ENCODE measurements at regions not wholly inside any gene's neighbourhood (a gene's known extent, or its start where the extent isn't known, plus 50 kb on each side); places are given as distances from the start of the nearest gene placed in this dataset.

GRCh38 chr1:230569201-230569600, 73.1 kb upstream of the COG2 start (continued):
- no peak for TF ChIP-seq YY1 (IDR thresholded peaks at IDR 0.05)
- no peak for TF ChIP-seq CTCF (IDR thresholded peaks at IDR 0.05; ENCODE audit: low read depth, low read length, missing input control)
- TF ChIP-seq NR2F2 (IDR thresholded peaks at IDR 0.05) = no peak
- no peak for TF ChIP-seq FOXA2 (IDR thresholded peaks at IDR 0.05)

GRCh38 chr1:230568676-230569075, 73.6 kb upstream of the COG2 start:
- H3K4me3 ChIP-seq (ENCODE audit: low read depth in 1 of 3, low read length in 3 of 3) = no peak overlapping the region
- H3K9me3 ChIP-seq (ENCODE audit: control insufficient read depth in 4 of 4, low read length in 3 of 4) = no peaks in the 10 kb centered on the region
- no peaks in the 10 kb centered on the region for H3K4me1 ChIP-seq (ENCODE audit: control insufficient read depth in 4 of 4, insufficient read depth in 4 of 4, low read length in 3 of 4)
- H3K36me3 ChIP-seq (ENCODE audit: control insufficient read depth in 4 of 4, insufficient read depth in 3 of 4, low read depth in 1 of 4, low read length in 3 of 4) = no peaks in the 10 kb centered on the region
- no peak overlapping the region for H3K9ac ChIP-seq (ENCODE audit: low read depth in 1 of 2, low read length in 2 of 2)
- TF ChIP-seq SP1 (IDR thresholded peaks at IDR 0.05) (no peak), GABPA (IDR thresholded peaks at IDR 0.05 in 1 of 2, conservative IDR thresholded peaks at IDR 0.05 in 1 of 2) (no peak), MAX (IDR thresholded peaks at IDR 0.05) (no peak), TAF1 (conservative IDR thresholded peaks at IDR 0.05) (no peak), RAD21 (IDR thresholded peaks at IDR 0.05) (no peak), NR2F2 (IDR thresholded peaks at IDR 0.05) (no peak), ZBTB33 (IDR thresholded peaks at IDR 0.05) (no peak), RXRA (IDR thresholded peaks at IDR 0.05) (no peak), YY1 (IDR thresholded peaks at IDR 0.05) (no peak), JUND (IDR thresholded peaks at IDR 0.05) (no peak), FOXA2 (IDR thresholded peaks at IDR 0.05) (no peak), REST (IDR thresholded peaks at IDR 0.05) (no peak), CTCF (IDR thresholded peaks at IDR 0.05; ENCODE audit: low read depth, low read length, missing input control) (no peak), FOXA1 (IDR thresholded peaks at IDR 0.05) (no peak), EGR1 (IDR thresholded peaks at IDR 0.05; ENCODE audit: low read depth in 2 of 2) (no peak), ATF3 (IDR thresholded peaks at IDR 0.05) (no peak)
- no peaks in the 10 kb centered on the region for H3K27me3 ChIP-seq (ENCODE audit: control insufficient read depth in 4 of 4, insufficient read depth in 4 of 4, low read length in 3 of 4)
- DNase-seq (ENCODE audit: low spot score) = no peak
- 61% methylated on average over 4 of the region's 4 CpGs for WGBS
- no peak overlapping the region for H3K27ac ChIP-seq (ENCODE audit: low read depth in 1 of 2, low read length in 2 of 2)
